GM19452 (cell line): ENCODE measurements at regions not wholly inside any gene's neighbourhood (a gene's known extent, or its start where the extent isn't known, plus 50 kb on each side); places are given as distances from the start of the nearest gene placed in this dataset.
"Not testable (repeated sequence)": the region's sequence is repeated elsewhere in the genome, so short reads cannot be mapped to it uniquely, and the experiment has no call there.

Experiments
- ATAC-seq: cut with Tn5 transposase; IDR thresholded peaks from one replicate; pipeline ENCODE4 v1.9.1; 2021; ENCODE audit not compliant: unreplicated experiment

- ATAC-seq: no peak
Observed at GRCh38 chr20:12198281-12198680, 280.6 kb downstream of the BTBD3 start.

- no peak for ATAC-seq
Observed at GRCh38 chr20:12199703-12200102, 282.0 kb downstream of the BTBD3 start.

DNA sequence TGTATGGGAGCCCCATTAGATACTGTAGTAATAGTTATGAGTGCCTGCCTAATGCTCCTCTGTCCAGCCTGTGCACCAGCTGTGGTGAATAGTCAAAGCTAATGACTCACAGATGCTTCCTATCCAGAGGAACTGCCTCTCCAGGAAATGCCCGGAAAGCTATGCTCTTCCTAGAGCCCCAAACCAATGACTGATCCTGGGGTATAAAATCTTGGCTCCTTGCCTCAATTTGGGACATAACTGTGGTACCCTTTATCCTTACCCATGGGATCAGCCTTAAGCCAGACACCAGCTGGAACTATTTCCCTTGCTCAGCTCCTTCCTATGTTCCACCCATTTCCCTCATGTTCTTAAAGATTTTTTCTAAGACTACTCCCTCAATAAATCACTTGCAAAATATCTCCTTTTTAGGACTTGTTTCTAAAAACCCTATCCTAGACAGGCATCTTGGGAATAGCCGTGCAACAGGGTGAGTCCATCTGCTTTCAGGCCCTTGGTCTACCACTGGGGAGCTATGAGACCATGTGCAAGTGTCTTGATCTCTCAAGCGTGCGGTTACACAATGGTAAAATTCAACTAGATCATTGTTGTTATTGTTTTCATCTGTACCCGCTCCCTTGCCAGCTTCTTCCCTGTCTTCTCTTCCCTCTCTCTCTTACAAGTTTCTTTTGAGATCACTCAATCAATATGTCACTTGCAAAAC lies 283.7 kb downstream of the BTBD3 start:
- no peak for ATAC-seq

GRCh38 chr20:12203399-12203798 lies 285.7 kb downstream of the BTBD3 start:
- no peak for ATAC-seq

GRCh38 chr20:12203981-12204380 lies 286.3 kb downstream of the BTBD3 start:
- no peak for ATAC-seq

DNA sequence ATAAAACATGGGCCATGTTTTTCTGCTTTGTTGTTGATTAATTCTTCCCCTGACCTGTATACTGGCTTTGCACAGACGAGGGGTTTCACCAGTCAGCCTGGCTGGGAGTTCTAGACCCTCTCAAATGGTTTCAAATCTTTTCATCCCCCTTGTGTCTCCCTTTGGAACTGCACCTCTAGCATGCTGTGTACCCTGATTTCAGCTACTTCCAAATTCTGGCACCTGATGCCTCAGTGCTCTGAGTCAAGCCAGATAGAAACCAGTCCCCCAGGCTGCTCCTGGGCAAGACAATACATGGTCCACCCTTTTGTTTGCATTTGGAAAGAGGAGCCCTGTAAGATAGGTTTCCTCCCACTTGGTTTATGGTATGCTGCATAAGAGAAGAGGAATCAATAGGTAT lies 290.2 kb downstream of the BTBD3 start:
- ATAC-seq: no peak

GRCh38 chr20:12210591-12210990 lies 292.9 kb downstream of the BTBD3 start:
- ATAC-seq: no peak

DNA sequence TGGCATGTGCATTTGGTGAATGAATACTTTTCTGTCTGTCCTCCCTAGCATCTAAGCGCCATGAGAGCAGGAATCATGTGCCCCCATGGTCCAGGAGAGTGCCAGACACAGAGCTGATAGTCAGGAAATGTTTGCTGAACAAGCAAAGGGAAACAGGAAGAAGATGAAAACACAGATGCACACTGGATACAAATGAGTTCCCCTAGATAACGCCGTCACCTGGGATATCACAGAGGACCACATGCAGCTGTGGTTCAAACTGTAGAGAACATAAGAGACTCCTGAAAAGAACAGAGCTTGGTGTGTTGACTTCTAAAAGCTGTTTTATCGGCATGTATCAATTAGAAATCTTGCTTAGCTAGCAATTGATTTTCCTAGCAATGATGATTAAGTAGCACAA lies 293.7 kb downstream of the BTBD3 start:
- ATAC-seq: no peak

- no peak for ATAC-seq
Observed at GRCh38 chr20:12217382-12217781, 299.7 kb downstream of the BTBD3 start.

GRCh38 chr20:12219798-12220197 lies 302.1 kb downstream of the BTBD3 start:
- no peak for ATAC-seq

DNA sequence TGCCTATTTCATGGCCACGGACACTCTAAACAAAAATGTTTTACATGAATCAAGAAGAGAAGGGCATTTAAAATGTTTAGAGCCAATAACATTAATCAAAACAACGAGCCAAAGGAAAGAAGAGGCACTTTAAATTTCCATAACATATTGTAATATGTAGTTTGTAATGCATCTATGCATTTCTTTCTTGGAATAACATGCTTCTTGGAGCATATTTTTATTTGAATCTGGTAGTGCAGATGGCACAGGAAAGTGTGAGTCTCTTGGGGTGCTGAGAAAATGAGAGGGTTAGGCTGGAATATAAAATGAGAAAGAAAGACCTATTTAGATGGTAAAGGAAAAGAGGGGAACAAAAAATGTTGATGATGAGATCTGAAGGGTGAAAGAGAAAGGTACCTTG lies 305.4 kb downstream of the BTBD3 start:
- ATAC-seq: no peak

DNA sequence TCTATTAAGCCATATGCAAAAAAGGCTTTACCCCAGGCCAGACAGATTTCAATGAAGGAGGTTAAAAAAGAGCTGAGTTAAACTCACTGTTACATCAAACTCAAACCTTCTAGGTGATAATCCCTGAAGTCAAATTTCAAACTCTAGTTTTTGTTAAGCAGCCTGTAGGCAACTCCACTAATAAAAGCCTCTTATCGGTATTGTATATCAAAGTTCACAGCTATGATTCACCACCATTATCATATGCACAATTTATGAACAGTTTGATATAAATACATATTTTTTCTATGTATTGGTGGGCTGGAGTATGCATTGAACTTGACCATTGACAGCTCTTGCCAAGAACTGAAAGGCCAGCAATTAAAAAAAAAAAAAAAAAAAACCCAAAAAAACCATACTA lies 308.2 kb downstream of the BTBD3 start:
- ATAC-seq: no peak

GRCh38 chr20:12229891-12230290 lies 312.2 kb downstream of the BTBD3 start:
- ATAC-seq: no peak

- ATAC-seq: no peak
Observed at GRCh38 chr20:12237772-12238171, 320.1 kb downstream of the BTBD3 start.

- no peak for ATAC-seq
Observed at GRCh38 chr20:12241065-12241464, 323.4 kb downstream of the BTBD3 start.

- ATAC-seq: no peak
Observed at GRCh38 chr20:12243327-12243726, 325.6 kb downstream of the BTBD3 start.

DNA sequence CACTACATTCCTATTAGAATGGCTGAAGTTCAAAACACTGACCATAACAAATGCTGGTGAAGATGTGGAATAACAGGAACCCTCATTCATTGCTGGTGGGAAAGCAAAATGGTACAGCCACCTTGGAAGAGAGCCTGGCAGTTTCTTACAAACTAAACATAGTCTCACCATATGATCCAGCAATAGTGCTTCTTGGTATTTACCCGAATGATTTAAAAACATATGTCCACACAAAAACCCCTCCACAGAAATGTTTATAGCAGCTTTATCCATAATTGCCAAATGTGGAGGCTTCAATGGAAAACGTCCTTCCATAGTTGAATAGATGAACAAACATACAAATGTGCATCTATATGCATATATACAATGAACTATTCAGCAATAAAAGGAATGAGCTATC lies 330.8 kb downstream of the BTBD3 start:
- ATAC-seq: no peak

DNA sequence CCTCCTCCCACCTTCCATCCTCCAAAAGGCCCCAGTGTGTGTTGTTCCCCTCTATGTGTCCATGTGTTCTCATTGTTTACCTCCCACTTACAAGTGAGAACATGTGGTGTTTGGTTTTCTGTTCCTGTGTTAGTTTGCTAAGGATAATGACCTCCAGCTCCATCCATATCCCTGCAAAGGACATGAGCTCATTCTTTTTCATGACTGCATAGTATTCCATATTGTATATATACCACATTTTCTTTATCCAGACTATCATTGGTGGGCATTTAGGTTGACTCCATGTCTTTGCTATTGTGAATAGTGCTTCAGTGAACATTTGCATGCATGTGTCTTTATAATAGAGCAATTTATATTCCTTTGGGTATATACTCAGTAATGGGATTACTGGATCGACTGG lies 333.0 kb downstream of the BTBD3 start:
- ATAC-seq: not testable (repeated sequence)

DNA sequence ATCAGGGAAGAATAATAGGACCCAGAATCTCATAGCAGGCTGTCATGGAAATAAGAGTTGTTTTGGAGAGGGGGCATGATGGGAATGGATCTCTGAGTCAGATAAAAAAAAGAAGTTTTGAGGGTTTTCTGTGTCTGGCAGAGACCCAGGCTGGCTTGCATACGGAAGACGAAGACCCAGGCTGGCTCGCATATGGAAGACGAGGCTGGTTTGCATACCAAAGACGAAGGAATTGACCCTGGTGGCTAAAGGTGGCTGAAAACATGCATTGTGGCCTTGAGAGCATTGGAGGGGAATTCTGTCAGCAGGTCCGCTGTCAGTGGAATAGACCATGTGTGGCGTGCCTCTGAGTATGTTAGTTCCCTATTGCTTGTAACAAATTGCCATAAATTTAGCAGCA lies 335.1 kb downstream of the BTBD3 start:
- ATAC-seq: no peak

DNA sequence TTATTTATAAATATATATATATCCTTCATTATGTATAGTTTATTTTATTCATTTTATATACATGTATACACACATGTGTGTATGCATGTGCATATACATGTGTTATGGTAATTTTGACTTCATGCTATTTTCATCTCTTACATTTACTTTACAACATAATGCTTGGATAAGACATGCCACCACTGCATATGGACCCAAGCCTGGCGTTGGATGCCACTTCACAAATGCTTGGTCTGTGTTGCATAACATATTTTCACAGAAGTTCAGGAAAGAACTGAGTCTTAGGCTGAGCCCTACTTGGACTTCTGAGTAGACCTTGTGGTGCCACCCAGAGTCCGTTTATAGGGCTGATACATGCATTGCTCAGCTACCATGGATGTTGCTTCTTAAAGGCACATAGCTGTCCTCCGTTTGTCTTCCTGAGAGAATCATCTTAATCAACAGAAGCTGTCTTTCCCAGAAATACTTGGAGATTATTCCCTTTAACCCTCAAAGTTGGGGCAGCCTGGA lies 337.8 kb downstream of the BTBD3 start:
- ATAC-seq: no peak

GRCh38 chr20:12256806-12257205 lies 339.1 kb downstream of the BTBD3 start:
- ATAC-seq: no peak

GRCh38 chr20:12262747-12263146 lies 345.1 kb downstream of the BTBD3 start:
- no peak for ATAC-seq

- no peak for ATAC-seq
Observed at GRCh38 chr20:12264711-12265110, 347.0 kb downstream of the BTBD3 start.
